ENCODE measurements at regions not wholly inside any gene's neighbourhood (a gene's known extent, or its start where the extent isn't known, plus 50 kb on each side); places are given as distances from the start of the nearest gene placed in this dataset.

DNA sequence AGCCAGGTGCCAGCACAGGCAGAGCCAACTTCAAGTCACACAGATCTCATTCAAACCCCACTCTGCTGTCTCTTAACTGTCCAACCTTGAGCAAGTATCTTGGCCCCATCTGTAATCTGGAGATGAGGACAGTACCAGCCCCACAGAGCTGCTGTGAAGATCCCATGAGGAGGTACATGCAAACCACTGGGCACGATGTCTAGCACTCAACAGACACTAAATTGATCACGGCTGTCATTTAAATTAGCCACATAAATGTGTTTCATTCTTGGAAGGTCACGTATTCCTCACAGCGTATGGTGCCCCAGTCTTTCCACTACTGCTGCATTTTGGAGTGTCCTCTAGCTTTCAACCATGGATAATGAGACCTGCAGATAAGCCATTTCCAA lies 167.6 kb upstream of the ID2 start:
- TF ChIP-seq, protein P1, sequence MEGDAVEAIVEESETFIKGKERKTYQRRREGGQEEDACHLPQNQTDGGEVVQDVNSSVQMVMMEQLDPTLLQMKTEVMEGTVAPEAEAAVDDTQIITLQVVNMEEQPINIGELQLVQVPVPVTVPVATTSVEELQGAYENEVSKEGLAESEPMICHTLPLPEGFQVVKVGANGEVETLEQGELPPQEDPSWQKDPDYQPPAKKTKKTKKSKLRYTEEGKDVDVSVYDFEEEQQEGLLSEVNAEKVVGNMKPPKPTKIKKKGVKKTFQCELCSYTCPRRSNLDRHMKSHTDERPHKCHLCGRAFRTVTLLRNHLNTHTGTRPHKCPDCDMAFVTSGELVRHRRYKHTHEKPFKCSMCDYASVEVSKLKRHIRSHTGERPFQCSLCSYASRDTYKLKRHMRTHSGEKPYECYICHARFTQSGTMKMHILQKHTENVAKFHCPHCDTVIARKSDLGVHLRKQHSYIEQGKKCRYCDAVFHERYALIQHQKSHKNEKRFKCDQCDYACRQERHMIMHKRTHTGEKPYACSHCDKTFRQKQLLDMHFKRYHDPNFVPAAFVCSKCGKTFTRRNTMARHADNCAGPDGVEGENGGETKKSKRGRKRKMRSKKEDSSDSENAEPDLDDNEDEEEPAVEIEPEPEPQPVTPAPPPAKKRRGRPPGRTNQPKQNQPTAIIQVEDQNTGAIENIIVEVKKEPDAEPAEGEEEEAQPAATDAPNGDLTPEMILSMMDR (IDR thresholded peaks at IDR 0.05) = no peak
- TF ChIP-seq, protein P2, sequence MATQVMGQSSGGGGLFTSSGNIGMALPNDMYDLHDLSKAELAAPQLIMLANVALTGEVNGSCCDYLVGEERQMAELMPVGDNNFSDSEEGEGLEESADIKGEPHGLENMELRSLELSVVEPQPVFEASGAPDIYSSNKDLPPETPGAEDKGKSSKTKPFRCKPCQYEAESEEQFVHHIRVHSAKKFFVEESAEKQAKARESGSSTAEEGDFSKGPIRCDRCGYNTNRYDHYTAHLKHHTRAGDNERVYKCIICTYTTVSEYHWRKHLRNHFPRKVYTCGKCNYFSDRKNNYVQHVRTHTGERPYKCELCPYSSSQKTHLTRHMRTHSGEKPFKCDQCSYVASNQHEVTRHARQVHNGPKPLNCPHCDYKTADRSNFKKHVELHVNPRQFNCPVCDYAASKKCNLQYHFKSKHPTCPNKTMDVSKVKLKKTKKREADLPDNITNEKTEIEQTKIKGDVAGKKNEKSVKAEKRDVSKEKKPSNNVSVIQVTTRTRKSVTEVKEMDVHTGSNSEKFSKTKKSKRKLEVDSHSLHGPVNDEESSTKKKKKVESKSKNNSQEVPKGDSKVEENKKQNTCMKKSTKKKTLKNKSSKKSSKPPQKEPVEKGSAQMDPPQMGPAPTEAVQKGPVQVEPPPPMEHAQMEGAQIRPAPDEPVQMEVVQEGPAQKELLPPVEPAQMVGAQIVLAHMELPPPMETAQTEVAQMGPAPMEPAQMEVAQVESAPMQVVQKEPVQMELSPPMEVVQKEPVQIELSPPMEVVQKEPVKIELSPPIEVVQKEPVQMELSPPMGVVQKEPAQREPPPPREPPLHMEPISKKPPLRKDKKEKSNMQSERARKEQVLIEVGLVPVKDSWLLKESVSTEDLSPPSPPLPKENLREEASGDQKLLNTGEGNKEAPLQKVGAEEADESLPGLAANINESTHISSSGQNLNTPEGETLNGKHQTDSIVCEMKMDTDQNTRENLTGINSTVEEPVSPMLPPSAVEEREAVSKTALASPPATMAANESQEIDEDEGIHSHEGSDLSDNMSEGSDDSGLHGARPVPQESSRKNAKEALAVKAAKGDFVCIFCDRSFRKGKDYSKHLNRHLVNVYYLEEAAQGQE (IDR thresholded peaks at IDR 0.05) = no peak
- no peak for TF ChIP-seq RAD21 (conservative IDR thresholded peaks at IDR 0.05 in 1 of 2, IDR thresholded peaks at IDR 0.05 in 1 of 2)
- TF ChIP-seq EP300 (IDR thresholded peaks at IDR 0.05) = no peak
- TF ChIP-seq JUNB (IDR thresholded peaks at IDR 0.05) = no peak
- TF ChIP-seq CEBPB (IDR thresholded peaks at IDR 0.05) = no peak
